Hypothalamus (tissue), 51 donors: ENCODE measurements at regions not wholly inside any gene's neighbourhood (a gene's known extent, or its start where the extent isn't known, plus 50 kb on each side); places are given as distances from the start of the nearest gene placed in this dataset.
"Not testable (repeated sequence)": the region's sequence is repeated elsewhere in the genome, so short reads cannot be mapped to it uniquely, and the experiment has no call there.

ENCODE experiments used
- DNase-seq, 51 donors: peaks; one replicate each; lab custom pipeline; 2025; lab: John Stamatoyannopoulos, UW

- DNase-seq, result no peak
These were observed 417.5 kb downstream of the RSL24D1 start for GRCh38 chr15:54779271-54779670.

GRCh38 chr15:54776410-54776809, 420.3 kb downstream of the RSL24D1 start:
- no peak for DNase-seq

GRCh38 chr15:54772663-54773062, 424.1 kb downstream of the RSL24D1 start:
- DNase-seq, result no peak

GRCh38 chr15:54749461-54749860, 447.3 kb downstream of the RSL24D1 start:
- DNase-seq, result not testable (repeated sequence)

GRCh38 chr15:54722342-54722986, 474.3 kb downstream of the RSL24D1 start:
- no peak for DNase-seq

GRCh38 chr15:54719325-54719724, 477.4 kb downstream of the RSL24D1 start:
- no peak for DNase-seq

- DNase-seq, result peak in 1 of 51 donors; percentile 6
These were observed 488.7 kb downstream of the RSL24D1 start for GRCh38 chr15:54707805-54708752.

GRCh38 chr15:54687628-54688027, 509.1 kb downstream of the RSL24D1 start:
- DNase-seq, result no peak
